GM12864 (cell line): ENCODE measurements at regions not wholly inside any gene's neighbourhood (a gene's known extent, or its start where the extent isn't known, plus 50 kb on each side); places are given as distances from the start of the nearest gene placed in this dataset.
A peak's percentile ranks its signal among the peaks of the same experiment; 100 is the strongest.
"Not testable (repeated sequence)": the region's sequence is repeated elsewhere in the genome, so short reads cannot be mapped to it uniquely, and the experiment has no call there.

ENCODE experiments used
- DNase-seq: peaks from one replicate; pipeline ENCODE4 v3.0.0-alpha.2; 2011; ENCODE audit warnings: low read depth
- H3K4me3 ChIP-seq: 2 replicates; pipeline ENCODE4 v1.5.1; 2011; ENCODE audit warnings: mild to moderate bottlenecking, low read depth, low read length, control low read depth
- TF ChIP-seq, protein P1 (sequence below): IDR thresholded peaks from 2 replicates; pipeline ENCODE4 v1.5.1; 2011; ENCODE audit warnings: low read depth, mild to moderate bottlenecking, moderate library complexity, low read length, control low read depth, inconsistent platforms; ENCODE audit errors: missing control alignments

DNA sequence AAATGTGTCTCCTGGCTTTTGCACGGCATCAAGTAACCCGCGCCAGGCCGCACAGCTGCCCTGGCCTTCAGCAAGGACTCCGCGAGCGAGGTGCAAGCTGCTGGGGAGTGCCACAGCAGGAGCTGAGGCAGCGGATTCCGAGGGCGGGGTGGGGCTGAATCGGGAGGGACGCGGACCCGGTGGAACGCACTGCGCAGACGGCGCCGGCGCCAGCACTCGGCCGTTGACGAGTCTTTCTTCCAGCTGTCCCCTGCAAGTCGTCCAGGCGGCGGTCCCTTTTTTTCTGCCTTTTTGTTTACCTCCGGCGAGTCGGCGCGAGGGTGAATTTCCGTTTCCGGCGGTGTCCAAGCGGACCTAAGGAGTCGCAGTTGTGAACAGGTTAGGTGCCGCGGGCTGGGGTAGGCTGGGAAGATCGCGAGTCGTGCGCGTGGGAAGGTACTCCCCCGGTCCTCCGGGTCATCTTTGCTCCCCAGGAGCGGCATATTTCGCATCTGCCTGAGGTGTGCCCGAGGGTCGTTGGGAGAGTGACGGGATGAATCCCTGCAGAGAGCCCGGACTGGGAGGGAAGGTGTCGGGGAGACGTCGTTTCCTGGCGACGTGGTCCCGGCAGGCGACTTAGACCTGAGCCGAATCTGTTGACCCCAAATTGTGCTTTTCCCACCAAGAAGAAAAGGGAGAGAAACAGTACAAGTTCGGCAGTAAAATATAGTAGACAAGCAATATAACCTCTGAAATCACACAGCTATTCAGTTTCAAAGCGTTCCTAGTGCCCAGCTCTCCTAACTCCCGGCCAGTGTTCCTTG lies 124.5 kb upstream of the PTPN20 start:
- DNase-seq, result peak; percentile 27
- peak overlapping the region; percentile 49 for H3K4me3 ChIP-seq

DNA sequence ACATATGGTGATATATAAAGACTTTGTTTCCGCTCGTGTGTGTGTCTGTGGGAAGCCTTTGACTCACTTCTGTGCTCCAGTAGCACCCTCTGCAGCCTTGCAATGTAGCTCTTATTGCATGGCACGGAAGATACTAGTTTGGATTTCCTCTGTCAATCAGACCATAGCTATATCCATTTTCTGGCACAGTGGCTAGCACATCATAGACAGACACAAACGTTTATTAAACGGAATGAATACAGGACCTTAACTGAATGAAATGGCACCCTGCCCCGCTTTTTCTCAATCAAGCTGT lies 124.0 kb upstream of the PTPN20 start:
- no peak for DNase-seq
- TF ChIP-seq, protein P1, sequence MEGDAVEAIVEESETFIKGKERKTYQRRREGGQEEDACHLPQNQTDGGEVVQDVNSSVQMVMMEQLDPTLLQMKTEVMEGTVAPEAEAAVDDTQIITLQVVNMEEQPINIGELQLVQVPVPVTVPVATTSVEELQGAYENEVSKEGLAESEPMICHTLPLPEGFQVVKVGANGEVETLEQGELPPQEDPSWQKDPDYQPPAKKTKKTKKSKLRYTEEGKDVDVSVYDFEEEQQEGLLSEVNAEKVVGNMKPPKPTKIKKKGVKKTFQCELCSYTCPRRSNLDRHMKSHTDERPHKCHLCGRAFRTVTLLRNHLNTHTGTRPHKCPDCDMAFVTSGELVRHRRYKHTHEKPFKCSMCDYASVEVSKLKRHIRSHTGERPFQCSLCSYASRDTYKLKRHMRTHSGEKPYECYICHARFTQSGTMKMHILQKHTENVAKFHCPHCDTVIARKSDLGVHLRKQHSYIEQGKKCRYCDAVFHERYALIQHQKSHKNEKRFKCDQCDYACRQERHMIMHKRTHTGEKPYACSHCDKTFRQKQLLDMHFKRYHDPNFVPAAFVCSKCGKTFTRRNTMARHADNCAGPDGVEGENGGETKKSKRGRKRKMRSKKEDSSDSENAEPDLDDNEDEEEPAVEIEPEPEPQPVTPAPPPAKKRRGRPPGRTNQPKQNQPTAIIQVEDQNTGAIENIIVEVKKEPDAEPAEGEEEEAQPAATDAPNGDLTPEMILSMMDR, result no peak
- peak overlapping the region; percentile 49 for H3K4me3 ChIP-seq

DNA sequence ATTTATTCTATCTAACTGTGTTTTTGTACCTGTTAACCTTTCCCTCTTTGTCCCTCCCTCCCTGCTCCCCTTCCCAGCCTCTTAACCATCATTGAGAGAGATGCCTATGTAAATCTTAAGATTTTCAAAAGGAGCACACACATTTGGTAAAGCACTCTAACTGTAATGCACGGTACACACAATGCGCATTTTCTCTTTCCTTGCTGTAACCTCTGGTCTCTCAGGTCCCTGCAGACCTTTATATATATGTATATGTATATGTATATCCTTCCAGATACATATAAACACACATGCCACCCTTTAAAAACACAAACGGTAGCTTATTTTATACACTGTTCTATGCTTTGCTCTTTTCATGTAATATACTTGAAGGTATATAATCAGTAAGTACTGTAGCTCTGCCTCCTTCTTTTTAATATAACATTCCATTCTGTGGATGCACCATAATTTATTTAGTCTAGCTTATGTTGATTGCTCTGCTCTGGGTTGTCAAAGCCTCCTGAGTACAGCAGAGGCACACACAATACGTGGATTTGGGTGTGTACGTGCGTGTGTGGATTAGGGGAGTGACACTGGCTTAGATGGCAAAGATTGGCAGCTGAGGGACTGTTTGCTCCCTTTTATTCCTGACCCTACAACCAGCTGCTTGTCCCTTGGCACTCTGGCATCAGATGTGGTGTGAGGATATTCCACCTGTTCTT lies 118.4 kb upstream of the PTPN20 start:
- DNase-seq, H3K4me3 ChIP-seq: not testable (repeated sequence)

DNA sequence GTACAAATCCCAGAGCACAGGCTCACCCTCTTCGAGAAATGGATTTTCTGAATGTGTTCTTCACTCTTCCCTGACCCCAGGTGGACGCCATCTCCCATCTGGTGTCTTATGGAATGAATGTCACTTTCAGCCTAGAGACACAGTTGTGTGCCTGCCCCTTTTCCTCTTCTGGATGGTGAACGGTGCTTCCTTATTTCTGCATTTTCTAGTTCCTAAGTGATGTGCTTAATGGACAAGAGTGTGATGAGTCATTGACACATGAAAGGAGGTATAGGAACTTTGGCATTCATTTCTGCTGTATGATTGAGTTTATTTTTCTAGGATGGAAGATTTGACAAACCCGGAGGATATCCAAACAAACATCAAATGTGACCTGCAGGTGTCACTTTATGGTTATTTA lies 114.9 kb upstream of the PTPN20 start:
- not testable (repeated sequence) for DNase-seq, H3K4me3 ChIP-seq

DNA sequence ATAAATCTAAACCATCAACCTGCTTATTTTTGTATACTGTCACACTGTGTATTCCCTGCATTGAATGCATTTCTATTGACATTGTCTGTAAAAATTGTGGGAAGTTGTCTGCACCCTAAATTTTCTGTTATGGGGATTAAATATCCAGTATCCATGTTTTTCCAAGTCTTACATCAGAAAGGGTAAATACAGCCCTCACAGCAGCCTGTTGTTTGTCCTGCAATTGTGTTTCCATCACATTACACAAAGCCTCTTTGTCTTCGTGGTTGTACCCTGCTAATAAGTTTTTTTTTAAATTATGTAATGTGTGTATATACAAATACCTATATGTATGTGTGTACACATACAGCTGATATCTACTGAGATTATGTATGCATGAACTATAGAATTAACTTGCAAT lies 109.2 kb upstream of the PTPN20 start:
- not testable (repeated sequence) for DNase-seq, H3K4me3 ChIP-seq

DNA sequence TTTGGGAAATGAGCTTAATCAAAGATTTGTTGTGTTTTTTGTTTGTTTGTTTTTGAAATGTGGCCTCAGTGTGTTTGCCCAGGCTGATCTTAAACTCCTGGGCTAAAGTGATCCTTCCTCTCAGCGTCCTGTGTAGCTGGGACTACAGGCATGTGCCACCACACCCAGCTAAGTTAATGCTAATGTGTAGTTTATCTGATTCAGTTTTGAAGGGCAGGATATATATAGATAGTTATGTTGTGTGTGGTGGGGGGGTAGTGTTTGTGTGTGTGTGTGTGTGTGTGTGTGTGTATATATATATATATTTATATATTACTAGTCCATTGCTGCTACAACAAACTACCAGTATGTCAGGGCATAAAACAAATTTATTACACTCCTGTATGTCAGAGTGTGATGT lies 108.1 kb upstream of the PTPN20 start:
- H3K4me3 ChIP-seq, DNase-seq: not testable (repeated sequence)

DNA sequence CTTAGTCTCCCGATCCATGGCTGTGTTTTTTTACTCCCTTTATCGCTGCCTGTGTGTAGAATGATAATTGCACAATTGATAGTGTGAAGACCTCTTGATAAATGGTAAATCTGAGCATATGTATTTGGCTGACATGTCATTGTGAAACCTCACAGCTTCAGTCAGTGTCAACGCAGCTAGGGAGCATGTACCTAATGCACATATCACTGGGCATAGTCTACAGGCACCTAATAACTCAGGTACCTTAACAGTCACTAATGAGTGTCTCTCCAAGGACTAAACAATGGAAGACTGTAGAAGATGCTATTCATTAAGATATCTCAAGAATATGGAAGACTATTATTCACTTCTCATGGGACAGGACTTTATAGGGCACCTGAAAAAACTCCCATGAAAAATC lies 101.0 kb upstream of the PTPN20 start:
- DNase-seq, H3K4me3 ChIP-seq: not testable (repeated sequence)

DNA sequence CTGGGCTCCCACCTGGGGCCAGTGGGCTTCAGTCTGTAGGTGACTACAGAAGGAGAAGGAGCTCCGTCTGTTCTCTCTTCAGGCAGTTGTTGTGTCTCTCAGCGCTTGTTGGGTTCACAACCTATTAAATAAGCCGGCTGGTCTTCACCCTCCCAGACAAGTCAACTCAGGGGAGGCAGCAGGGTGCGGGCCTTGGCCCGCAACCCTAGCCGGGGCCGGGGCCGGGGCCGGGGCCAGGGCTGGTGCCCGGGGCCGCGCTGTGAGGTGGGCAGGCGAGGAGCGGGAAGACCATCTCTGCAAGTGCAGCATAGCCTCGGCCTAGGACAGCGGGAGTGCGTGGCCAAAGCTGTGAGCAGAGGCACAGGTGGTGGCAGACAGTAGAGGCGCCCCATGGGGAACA lies 95.1 kb upstream of the PTPN20 start:
- DNase-seq, H3K4me3 ChIP-seq: not testable (repeated sequence)

DNA sequence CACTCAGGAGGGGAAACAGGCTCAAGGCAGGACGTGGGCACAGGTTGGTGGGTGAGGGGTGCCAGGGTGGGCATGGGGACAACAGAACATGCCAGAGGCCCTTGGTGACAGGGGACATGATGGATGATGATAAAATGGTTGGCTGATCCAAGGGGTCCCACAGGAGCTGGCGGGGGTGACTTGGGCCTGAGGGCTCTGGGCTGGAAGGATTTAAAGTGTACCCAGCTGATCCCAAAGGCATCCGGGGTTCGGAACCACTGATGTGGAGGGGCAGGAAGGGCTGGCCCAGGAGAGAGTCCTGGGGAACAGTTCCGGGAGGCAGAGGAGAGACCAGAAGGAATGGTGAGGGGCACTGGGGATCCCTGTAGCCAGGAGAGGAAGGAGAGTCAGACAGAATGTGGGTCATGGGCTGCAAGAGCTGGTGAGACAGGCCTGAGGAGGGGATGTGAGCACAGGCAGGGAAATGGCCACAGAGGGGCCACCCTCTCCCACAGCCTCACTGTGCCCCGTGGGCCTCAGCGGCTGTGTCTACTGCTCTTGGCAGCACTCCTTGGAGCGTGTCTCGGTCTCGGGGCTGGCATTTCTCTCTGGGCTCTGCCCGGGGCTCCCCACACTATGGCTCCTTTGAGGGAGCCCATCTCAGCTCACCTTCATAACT lies 70.7 kb upstream of the PTPN20 start:
- H3K4me3 ChIP-seq, DNase-seq: not testable (repeated sequence)

DNA sequence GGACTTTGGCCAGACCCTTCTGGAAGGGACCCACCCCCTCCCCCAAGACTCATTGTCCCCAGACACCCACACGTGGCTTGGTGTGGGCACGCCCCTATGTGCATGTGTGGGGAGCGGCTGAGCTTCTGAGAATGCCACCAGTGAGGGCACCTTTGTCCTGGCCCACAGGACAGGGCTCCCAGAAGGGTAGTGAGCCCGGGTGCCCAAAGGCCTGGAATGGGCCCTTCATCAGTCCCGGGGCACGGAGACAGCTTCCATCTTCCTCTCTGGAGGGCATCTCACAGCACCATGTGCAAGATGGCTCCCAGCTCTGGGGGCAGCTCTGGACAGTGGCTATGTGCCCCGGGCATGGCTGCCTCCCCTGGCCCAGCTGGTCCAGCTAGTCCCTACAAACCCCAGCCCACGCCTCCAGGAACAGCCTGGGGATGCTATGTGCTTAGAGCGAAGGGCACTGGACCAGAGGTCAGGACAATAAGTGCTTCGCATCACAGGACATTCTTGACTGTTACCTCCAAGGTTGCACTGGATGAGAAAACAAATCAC lies 70.1 kb upstream of the PTPN20 start:
- not testable (repeated sequence) for H3K4me3 ChIP-seq

DNA sequence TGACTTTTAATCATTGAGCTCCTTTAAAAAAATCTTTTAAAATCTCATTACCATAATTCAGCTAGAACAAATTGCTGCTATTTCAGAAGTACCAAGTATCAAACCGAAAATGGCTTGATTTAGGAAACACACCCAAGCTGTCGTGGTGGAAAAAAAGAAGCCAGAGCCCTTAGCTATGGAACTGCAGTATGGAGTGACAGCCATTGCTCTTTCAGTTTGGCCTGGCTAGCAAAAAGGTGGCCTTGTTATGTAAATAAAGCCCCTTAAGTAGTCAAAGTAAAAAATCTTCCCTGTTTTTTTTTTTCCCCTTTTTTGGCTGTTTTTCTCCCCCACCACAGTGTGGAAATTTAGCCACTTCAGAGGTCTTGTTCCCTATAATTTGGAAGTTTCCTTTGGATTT lies 66.0 kb upstream of the PTPN20 start:
- not testable (repeated sequence) for H3K4me3 ChIP-seq, DNase-seq

More for the DNA sequence above, 70.1 kb upstream of the PTPN20 start:
- DNase-seq, result not testable (repeated sequence)

DNA sequence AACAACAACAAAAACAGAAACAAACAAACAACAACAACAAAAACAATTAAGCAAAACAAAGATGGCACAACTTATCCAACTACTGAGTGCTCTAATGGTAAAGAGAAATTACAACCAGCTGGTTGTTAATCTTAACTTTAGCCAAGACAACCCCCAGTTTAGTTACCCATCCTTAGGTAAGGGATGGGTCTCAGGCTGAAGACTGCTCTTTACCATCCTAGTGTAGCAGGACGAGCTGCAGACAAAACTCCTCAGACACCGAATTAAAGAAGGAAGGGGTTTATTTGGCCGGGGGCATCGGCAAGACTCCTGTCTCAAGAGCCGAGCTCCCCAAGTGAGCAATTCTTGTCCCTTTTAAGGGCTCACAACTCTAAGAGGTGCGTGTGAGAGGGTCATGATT lies 65.6 kb upstream of the PTPN20 start:
- DNase-seq, H3K4me3 ChIP-seq: not testable (repeated sequence)

DNA sequence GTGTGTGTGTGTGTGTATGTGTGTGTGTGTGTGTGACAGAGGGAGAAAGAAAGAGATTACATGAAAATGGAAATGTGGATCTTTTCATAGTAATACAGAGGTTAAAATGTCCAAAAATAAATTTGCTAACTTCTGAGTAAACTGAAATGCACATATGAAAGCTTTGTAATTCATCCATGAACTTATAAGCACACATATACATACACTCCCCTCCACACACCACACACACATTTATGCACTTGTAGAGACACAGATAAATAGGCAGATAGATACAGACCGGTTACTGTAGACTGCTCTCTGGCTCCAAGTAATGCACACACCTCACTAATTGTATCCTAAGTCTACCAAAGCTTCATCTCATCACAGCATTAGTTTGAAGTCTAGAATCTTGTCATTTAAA lies 50.5 kb upstream of the PTPN20 start:
- not testable (repeated sequence) for H3K4me3 ChIP-seq, DNase-seq
